GM12874 (cell line): ENCODE measurements at regions not wholly inside any gene's neighbourhood (a gene's known extent, or its start where the extent isn't known, plus 50 kb on each side); places are given as distances from the start of the nearest gene placed in this dataset.

Experiments
- TF ChIP-seq, protein P1 (sequence below): IDR thresholded peaks from 2 replicates; pipeline ENCODE4 v1.5.1; 2011; ENCODE audit warnings: low read depth, mild to moderate bottlenecking, control low read depth, low read length, moderate library complexity; ENCODE audit not compliant: insufficient read depth

GRCh38 chr14:101365329-101366158 lies 195.8 kb upstream of the DIO3 start:
- TF ChIP-seq, protein P1, sequence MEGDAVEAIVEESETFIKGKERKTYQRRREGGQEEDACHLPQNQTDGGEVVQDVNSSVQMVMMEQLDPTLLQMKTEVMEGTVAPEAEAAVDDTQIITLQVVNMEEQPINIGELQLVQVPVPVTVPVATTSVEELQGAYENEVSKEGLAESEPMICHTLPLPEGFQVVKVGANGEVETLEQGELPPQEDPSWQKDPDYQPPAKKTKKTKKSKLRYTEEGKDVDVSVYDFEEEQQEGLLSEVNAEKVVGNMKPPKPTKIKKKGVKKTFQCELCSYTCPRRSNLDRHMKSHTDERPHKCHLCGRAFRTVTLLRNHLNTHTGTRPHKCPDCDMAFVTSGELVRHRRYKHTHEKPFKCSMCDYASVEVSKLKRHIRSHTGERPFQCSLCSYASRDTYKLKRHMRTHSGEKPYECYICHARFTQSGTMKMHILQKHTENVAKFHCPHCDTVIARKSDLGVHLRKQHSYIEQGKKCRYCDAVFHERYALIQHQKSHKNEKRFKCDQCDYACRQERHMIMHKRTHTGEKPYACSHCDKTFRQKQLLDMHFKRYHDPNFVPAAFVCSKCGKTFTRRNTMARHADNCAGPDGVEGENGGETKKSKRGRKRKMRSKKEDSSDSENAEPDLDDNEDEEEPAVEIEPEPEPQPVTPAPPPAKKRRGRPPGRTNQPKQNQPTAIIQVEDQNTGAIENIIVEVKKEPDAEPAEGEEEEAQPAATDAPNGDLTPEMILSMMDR: no peak

DNA sequence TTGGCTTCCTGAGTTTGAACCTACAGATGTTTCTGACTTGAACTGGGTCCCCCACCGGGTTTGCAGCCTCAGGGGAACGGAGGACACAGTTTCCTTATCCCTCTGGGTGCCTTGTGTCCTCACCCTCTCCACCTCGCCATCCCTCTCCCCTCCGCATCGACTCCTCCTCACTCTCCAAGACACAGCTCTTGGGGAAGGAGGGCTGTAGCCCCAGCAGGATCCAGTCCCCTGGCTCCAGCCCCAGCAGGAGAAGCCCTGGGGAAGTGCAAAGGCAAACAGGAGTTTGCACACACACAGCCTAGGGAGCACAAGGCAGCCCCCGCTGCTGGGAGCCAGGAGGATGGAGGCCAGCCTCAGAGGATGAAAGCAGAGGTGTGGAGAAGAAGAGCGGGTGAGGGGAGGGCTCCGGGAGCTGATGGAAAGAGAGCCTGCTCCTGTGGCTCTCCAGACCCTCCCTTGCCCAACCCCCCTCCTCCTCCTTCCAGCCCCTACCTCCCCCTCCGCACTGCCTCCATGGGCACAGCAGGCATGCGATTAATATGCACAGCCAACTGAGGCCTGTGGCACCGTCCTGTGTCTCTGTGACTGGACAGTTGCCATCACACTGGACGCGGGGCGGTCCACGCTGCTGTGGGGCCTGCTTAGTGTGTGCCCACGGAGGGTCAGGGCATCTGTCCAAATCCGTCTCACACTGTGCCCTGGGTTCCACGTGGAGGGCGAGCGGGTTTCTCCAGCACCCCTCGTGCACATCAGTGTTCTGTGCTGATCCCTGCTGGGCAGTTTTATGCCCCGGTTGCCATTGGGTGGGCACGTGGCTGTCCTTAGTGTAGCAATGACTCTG lies 193.7 kb upstream of the DIO3 start:
- TF ChIP-seq, protein P1: no peak

- TF ChIP-seq, protein P1: no peak
These were observed 192.7 kb upstream of the DIO3 start for GRCh38 chr14:101368629-101369028.

- TF ChIP-seq, protein P1: no peak
These were observed 191.9 kb upstream of the DIO3 start for GRCh38 chr14:101369194-101369915.

- TF ChIP-seq, protein P1: no peak
These were observed 191.2 kb upstream of the DIO3 start for GRCh38 chr14:101369916-101370592.

DNA sequence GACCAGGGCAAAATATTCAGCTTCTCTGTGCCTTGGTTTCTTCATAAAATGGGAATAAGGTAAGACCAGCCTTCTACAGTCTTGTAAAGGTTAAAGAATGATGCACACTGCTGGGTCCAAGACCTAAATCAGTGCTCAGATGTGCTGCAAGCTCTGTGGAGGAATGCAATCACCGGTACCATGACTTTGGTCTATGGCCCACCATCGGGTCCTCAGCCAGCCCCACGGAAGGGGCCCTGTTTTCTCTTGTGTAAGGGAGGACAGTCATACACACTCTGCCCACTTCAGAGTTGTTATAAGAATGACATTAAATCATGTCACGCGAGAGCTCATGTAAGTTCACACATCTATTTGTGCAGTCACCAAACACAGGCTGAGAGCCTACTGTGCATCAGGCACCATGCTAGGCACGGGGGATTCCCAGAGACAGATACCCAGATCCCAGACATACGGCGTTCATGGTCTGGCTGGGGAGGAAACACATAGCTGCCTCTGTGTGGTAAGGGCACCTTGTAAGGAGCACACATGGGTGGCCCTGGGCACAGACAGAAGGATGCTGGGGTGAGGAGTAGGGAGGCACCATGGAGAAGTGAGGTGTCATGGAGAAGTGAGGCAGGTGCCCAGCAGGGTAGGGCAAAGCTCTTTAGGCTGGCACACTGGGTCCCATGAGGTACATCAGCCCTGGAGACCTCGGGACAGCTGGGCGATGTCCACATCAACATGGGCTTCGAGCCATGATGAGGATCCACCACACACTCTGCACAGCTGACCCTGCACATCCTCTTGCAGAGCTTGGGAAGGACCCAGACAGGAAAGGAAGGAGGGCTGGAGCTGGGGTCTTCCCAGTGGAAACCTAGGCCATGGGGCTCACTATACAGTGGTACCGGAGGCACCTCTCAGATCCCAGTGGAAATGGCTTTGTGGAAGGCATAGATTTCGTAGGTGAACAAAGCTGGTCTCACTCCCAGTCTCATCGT lies 190.4 kb upstream of the DIO3 start:
- TF ChIP-seq, protein P1: no peak
